ENCODE measurements at regions not wholly inside any gene's neighbourhood (a gene's known extent, or its start where the extent isn't known, plus 50 kb on each side); places are given as distances from the start of the nearest gene placed in this dataset.

- TF ChIP-seq CTCF (IDR thresholded peaks at IDR 0.05 in 2 of 3, conservative IDR thresholded peaks at IDR 0.05 in 1 of 3; ENCODE audit: control insufficient read depth in 2 of 3, extremely low read depth in 1 of 3, insufficient read depth in 1 of 3, low read depth in 3 of 3, low read length in 3 of 3) (no peak), KLF5 (IDR thresholded peaks at IDR 0.05; ENCODE audit: partially characterized antibody) (no peak), E4F1 (IDR thresholded peaks at IDR 0.05; ENCODE audit: borderline replicate concordance, partially characterized antibody) (no peak), CEBPZ (IDR thresholded peaks at IDR 0.05; ENCODE audit: low read depth, low read length) (no peak)
Observed at GRCh38 chr12:111094157-111095010, 174.0 kb upstream of the MYL2 start (continued).
